Astrocyte of the spinal cord (primary cell): ENCODE measurements at regions not wholly inside any gene's neighbourhood (a gene's known extent, or its start where the extent isn't known, plus 50 kb on each side); places are given as distances from the start of the nearest gene placed in this dataset.
"Not testable (repeated sequence)": the region's sequence is repeated elsewhere in the genome, so short reads cannot be mapped to it uniquely, and the experiment has no call there.

Source experiments
- DNase-seq: peaks from one replicate; pipeline ENCODE4 v3.0.0; 2011; ENCODE audit warnings: low read depth, low spot score
- H3K4me3 ChIP-seq: 2 replicates; pipeline ENCODE4 v1.5.1; 2011; ENCODE audit warnings: low read depth, mild to moderate bottlenecking, low read length, moderate library complexity
- in situ Hi-C: cut with HindIII; loops from 2 replicates; pipeline ENCODE4 v1.10.0; 2017; ENCODE audit warnings: low sequenced_read_pairs
- TF ChIP-seq, protein P1 (sequence below): IDR thresholded peaks from 2 replicates; pipeline ENCODE4 v1.5.1; 2012; ENCODE audit warnings: low read depth, mild to moderate bottlenecking, low read length, inconsistent platforms

DNA sequence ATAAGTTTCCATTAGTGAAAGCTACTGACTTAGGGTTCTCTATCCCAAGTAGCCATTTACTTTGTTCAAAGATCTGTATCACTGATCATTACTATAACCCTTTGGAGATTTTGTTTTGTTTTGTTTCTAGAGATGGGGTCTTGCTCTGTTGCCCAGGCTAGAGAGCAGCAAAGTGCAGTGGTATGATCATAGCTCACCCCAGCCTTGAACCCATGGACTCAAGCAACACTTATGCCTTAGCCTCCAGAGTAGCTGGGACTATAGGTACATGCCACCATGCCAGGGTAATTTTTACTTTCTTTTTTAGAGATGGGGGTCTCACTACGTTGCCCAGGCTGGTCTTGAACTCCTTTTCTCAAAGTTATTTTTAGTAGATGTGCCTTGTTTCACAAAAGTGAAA lies 154.7 kb downstream of the KCNJ2 start:
- in situ Hi-C loops = no loop called here
- H3K4me3 ChIP-seq = no peak overlapping the region
- TF ChIP-seq, protein P1, sequence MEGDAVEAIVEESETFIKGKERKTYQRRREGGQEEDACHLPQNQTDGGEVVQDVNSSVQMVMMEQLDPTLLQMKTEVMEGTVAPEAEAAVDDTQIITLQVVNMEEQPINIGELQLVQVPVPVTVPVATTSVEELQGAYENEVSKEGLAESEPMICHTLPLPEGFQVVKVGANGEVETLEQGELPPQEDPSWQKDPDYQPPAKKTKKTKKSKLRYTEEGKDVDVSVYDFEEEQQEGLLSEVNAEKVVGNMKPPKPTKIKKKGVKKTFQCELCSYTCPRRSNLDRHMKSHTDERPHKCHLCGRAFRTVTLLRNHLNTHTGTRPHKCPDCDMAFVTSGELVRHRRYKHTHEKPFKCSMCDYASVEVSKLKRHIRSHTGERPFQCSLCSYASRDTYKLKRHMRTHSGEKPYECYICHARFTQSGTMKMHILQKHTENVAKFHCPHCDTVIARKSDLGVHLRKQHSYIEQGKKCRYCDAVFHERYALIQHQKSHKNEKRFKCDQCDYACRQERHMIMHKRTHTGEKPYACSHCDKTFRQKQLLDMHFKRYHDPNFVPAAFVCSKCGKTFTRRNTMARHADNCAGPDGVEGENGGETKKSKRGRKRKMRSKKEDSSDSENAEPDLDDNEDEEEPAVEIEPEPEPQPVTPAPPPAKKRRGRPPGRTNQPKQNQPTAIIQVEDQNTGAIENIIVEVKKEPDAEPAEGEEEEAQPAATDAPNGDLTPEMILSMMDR = no peak
- no peak for DNase-seq

DNA sequence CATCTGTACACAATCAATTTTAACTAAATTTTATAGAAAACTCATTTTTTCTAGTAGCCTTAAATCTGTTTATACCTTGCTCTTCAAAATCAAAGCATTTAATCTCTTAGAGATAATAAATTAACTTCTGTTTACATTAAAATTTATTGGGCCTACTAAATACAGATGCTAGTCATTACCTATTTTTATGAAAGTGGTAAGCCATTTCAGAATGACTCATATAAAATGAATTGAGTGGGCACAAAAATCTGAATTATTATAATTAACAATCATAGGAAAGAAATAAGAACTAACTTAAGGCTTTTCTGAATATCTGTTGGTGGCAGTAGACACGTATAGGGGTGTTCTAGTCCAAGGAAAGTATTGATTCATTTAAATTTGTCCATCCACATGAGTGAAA lies 157.9 kb downstream of the KCNJ2 start:
- no peak for DNase-seq
- H3K4me3 ChIP-seq = no peak overlapping the region
- TF ChIP-seq, protein P1 = no peak
- in situ Hi-C loops = no loop called here

DNA sequence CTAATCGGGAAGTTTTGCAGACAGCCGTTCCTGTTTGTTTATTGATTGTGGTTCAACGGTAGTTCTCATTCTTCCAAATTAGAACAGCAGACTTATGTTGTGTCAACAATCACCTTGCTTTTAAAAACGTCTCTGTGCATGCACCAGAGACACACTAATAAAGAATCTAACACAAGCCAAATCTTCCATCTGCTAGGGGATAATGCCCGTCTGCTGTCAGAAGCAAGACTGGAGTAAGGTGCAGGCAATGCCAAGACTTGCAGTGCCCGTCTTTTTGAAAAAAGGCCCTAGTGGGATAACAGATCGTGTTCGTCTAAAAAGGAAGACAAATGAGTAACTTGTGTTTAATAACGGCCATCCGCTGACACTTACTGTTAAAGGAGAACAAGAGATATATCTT lies 158.4 kb downstream of the KCNJ2 start:
- in situ Hi-C loops = no loop called here

DNA sequence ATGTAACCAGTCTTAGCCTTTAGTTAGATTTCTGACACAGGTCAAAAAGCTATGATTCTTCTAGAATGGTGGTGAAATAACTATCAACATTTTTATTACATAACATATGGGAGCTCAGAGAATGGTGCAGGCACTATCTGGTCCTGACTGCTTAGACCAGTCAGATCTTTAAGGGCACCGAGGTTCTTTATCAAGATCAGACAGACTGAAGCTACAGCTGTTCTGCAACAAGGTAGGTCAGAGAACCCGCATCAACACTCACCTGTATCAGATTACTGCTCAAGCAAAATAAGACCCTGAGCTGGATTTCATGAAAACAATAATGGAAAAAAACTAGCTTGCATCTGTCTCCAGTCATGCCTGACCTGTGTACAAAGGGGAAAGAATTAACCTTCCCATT lies 160.4 kb downstream of the KCNJ2 start:
- H3K4me3 ChIP-seq = no peak overlapping the region
- in situ Hi-C loops = no loop called here
- DNase-seq = no peak

More for the DNA sequence above, 158.4 kb downstream of the KCNJ2 start:
- TF ChIP-seq, protein P1 = no peak
- DNase-seq = no peak
- H3K4me3 ChIP-seq = no peak overlapping the region

DNA sequence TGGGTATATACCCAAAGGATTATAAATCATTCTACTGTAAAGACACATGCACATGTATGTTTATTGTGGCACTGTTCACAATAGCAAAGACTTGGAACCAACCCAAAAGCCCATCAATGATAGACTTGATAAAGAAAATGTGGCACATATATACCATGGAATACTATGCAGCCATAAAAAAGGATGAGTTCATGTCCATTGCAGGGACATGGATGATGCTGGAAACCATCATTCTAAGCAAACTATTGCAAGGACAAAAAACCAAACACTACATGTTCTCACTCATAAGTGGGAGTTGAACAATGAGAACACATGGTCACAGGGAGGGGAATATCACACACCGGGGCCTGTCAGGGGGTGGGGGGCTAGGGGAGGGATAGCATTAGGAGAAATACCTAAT lies 161.7 kb downstream of the KCNJ2 start:
- H3K4me3 ChIP-seq, in situ Hi-C loops, DNase-seq: not testable (repeated sequence)

More for the DNA sequence above, 160.4 kb downstream of the KCNJ2 start:
- TF ChIP-seq, protein P1 = no peak

DNA sequence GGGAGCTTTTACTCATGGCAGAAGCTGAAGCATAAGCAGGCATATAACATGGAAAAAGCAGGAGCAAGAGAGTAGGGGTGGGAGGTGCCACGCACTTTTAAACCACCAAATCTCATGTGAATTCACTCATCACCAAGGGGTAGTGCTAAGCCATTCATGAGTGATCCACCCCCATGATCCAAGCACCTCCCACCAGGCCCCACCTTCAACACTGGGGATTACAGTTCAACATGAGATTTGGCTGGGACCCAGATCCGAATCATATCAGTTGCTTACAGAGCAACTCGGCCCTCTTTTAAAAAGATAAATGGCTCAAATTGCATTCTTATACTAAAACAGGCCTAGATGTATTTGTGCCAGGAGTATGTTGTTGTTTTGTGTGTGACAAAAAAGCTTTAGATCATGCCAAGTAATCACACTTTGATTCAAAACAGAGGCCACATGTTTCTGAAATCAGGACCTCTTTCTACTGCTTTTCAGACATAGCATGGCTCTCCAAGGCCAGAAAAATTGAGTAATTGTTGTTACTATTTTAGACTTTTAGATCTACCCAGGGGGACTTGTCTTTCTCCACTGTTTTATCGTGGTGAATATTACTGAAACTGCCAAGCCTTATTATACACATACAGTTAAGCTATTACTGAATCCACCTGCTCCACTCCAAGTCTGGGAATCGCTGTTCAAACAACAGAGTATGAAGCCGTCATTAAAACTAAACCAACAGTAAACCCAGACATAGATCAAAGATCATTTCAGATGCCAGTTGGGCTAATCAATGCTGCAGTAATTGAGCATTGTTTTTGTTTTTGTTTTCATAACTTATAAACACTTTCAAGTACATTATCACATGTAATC lies 163.3 kb downstream of the KCNJ2 start:
- TF ChIP-seq, protein P1 = no peak
- no peak for DNase-seq
- in situ Hi-C loops = no loop called here
- H3K4me3 ChIP-seq = no peak overlapping the region

DNA sequence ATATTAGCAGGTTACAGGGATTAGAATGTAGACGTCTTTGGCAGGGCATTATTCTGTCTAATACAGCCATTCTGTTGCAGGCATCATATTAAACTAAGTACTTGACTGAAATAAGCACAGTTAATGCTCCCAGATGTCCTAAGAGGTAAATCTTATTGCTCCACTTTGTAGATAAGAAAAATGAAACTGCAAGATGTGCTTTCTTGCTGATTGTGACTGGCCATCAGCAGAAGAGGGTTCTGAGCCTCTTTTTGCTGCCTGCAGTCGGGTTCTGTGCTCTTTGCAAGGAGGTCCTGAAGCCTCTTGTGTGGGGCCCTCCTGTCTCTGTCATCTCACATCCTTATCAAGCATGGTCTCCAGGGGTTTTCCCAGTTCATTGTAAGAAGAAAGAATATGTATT lies 167.1 kb downstream of the KCNJ2 start:
- H3K4me3 ChIP-seq = no peak overlapping the region
- in situ Hi-C loops = no loop called here
- TF ChIP-seq, protein P1 = no peak

More for the DNA sequence above, 167.1 kb downstream of the KCNJ2 start:
- no peak for DNase-seq
